ENCODE measurements at regions not wholly inside any gene's neighbourhood (a gene's known extent, or its start where the extent isn't known, plus 50 kb on each side); places are given as distances from the start of the nearest gene placed in this dataset.

GRCh38 chr1:31502253-31502652, 74.1 kb upstream of the TINAGL1 start:
- FAIRE-seq: no peak
- no peak overlapping the region for H2AFZ ChIP-seq (ENCODE audit: low read length)
- no peak overlapping the region for H3K27ac ChIP-seq (ENCODE audit: extremely low read length, insufficient read depth, low read length)
- no peaks in the 10 kb centered on the region for H4K20me1 ChIP-seq (ENCODE audit: insufficient read depth, low read length)
- POLR2A ChIA-PET: no interaction called here
- H3K4me1 ChIP-seq (ENCODE audit: insufficient read depth, low read length): peaks cover 54% of the 10 kb centered on the region
- no peak for DNase-seq (ENCODE audit: low spot score)
- CTCF ChIA-PET (ENCODE audit: low intra/inter-chr PET ratio, low total read pairs): interaction anchor here (1.7 kb wide), 1 partner anchor 47 kb away, joined by 7 read pairs; no protein-coding TSS in a partner anchor
- TF ChIP-seq PHF8 (CRISPR knock-in tag; IDR thresholded peaks at IDR 0.05) (no peak), TARDBP (CRISPR knock-in tag; IDR thresholded peaks at IDR 0.05) (no peak), REST (IDR thresholded peaks at IDR 0.05; ENCODE audit: borderline replicate concordance in 1 of 2, low read depth in 1 of 2, low read length in 2 of 2) (peak in 1 of 2 experiments; percentile 34; a peak in 1 of 4 replicates), ZMYM3 (CRISPR knock-in tag; IDR thresholded peaks at IDR 0.05) (0 out of 2 replicates have a peak, but pooled peaks have one; percentile 60), ZNF629 (CRISPR knock-in tag; conservative IDR thresholded peaks at IDR 0.05) (peak; percentile 84), TCF7 (IDR thresholded peaks at IDR 0.05; ENCODE audit: low read depth) (no peak), ZFP36L2 (CRISPR knock-in tag; IDR thresholded peaks at IDR 0.05) (no peak)
- no peak overlapping the region for H3K4me3 ChIP-seq (replicated peaks in 1 of 3; ENCODE audit: insufficient read depth in 1 of 3, low read depth in 2 of 3, low read length in 3 of 3)
- intact Hi-C loops (cut with micrococcal nuclease; ENCODE audit: unreplicated experiment): loop anchor here (10.0 kb wide), 1 partner anchor 57 kb away; no protein-coding TSS in a partner anchor
- no peak overlapping the region for H3K4me2 ChIP-seq (ENCODE audit: low read depth, low read length)
- no peak overlapping the region for H3K9ac ChIP-seq (ENCODE audit: insufficient read depth, low read depth, low read length)
- no TSS peak for BruUV-seq (replicated peaks)
- in situ Hi-C loops (cut with HindIII; ENCODE audit: extremely low pct_ligation_motif_present, low pct_unique_long_range_greater_than_20kb): no loop called here
- H3K27me3 ChIP-seq (ENCODE audit: control insufficient read depth in 1 of 2, insufficient read depth in 2 of 2, low read length in 2 of 2): no peaks in the 10 kb centered on the region
- no peaks in the 10 kb centered on the region for H3K9me3 ChIP-seq (ENCODE audit: low read length)
- no peaks in the 10 kb centered on the region for H3K79me2 ChIP-seq (ENCODE audit: insufficient read depth, low read length)
- ATAC-seq: no peak
- H3K36me3 ChIP-seq (replicated peaks in 1 of 2; ENCODE audit: control insufficient read depth in 1 of 2, insufficient read depth in 2 of 2, low read length in 2 of 2): no peaks in the 10 kb centered on the region
- WGBS (ENCODE audit: low lambda C conversion rate): 41% methylated on average over 2 of the region's 2 CpGs

All from HepG2 (cell line).